ENCODE measurements at regions not wholly inside any gene's neighbourhood (a gene's known extent, or its start where the extent isn't known, plus 50 kb on each side); places are given as distances from the start of the nearest gene placed in this dataset.
"Not testable (repeated sequence)": the region's sequence is repeated elsewhere in the genome, so short reads cannot be mapped to it uniquely, and the experiment has no call there.

DNA sequence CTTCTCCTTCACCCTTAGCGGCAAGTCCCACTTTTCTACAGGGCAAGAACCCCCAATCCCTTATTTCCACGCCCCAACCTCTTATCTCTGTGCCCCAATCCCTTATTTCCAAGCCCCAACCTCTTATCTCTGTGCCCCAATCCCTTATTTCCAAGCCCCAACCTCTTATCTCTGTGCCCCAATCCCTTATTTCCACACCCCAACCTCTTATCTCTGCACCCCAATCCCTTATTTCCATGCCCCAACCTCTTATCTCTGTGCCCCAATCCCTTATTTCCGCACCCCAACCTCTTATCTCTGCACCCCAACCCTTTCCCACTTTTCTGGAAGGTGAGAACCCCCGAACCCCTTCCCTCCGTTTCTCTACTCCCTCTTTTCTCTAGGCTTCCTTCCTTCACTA, 116.1 kb upstream of the GJE1 start:
- H3K4me3 ChIP-seq (ENCODE audit: low read length); H3K27ac ChIP-seq (ENCODE audit: low read length); H3K36me3 ChIP-seq (ENCODE audit: control insufficient read depth, insufficient read depth, low read length); DNase-seq; H3K9me3 ChIP-seq (ENCODE audit: control insufficient read depth, low read depth, low read length); H3K4me1 ChIP-seq (ENCODE audit: control insufficient read depth, insufficient read depth, low read length); H3K27me3 ChIP-seq (ENCODE audit: control insufficient read depth, insufficient read depth, low read length): not testable (repeated sequence)
- WGBS (ENCODE audit: insufficient coverage, low lambda C conversion rate) = 60% methylated on average over 1 of the region's 5 CpGs

DNA sequence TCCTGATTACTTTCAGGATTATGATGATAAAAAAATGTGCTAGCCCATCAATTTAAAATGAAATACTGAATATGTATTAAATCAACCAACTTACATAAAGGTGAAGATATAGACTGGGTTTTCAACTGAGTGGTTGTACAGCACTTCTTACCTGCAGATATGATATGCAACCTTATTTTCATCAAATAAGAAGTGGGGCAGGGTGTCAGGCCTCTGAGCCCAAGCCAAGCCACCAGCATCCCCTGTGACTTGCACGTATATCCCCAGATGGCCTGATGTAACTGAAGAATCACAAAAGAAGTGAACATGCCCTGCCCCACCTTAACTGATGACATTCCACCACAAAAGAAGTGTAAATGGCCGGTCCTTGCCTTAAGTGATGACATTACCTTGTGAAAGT, 117.3 kb upstream of the GJE1 start:
- WGBS (ENCODE audit: insufficient coverage, low lambda C conversion rate) = no CpG with 5 or more reads among the region's 2 CpGs
- DNase-seq; H3K9me3 ChIP-seq (ENCODE audit: control insufficient read depth, low read depth, low read length); H3K4me1 ChIP-seq (ENCODE audit: control insufficient read depth, insufficient read depth, low read length); H3K27ac ChIP-seq (ENCODE audit: low read length); H3K27me3 ChIP-seq (ENCODE audit: control insufficient read depth, insufficient read depth, low read length); H3K36me3 ChIP-seq (ENCODE audit: control insufficient read depth, insufficient read depth, low read length); H3K4me3 ChIP-seq (ENCODE audit: low read length): not testable (repeated sequence)

DNA sequence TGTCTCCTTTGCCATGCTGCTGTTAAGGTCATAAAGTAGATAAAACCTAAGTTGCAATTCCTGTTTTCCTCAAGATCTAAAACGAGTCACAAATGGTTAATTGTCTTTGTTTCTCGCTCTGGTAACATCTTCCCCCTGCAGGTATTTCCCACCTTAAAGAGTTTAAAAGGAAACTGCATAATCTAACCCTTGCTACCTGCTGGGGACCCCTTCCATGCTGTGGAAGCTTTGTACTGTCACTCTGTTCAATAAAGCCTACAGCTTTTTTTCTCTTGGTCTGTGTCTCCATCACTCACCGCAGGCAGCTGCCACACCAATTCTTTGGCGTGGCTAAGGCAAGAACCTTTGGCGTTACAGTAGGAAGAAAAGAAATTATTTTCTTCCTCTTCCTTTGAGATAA, 117.7 kb upstream of the GJE1 start:
- no peak overlapping the region for H3K27ac ChIP-seq (ENCODE audit: low read length)
- no peaks in the 10 kb centered on the region for H3K9me3 ChIP-seq (ENCODE audit: control insufficient read depth, low read depth, low read length)
- H3K27me3 ChIP-seq (ENCODE audit: control insufficient read depth, insufficient read depth, low read length) = no peaks in the 10 kb centered on the region
- H3K4me3 ChIP-seq (ENCODE audit: low read length) = no peak overlapping the region
- 11% methylated on average over 5 of the region's 5 CpGs for WGBS (ENCODE audit: insufficient coverage, low lambda C conversion rate)
- no peaks in the 10 kb centered on the region for H3K4me1 ChIP-seq (ENCODE audit: control insufficient read depth, insufficient read depth, low read length)
- no peaks in the 10 kb centered on the region for H3K36me3 ChIP-seq (ENCODE audit: control insufficient read depth, insufficient read depth, low read length)
- no peak for DNase-seq

DNA sequence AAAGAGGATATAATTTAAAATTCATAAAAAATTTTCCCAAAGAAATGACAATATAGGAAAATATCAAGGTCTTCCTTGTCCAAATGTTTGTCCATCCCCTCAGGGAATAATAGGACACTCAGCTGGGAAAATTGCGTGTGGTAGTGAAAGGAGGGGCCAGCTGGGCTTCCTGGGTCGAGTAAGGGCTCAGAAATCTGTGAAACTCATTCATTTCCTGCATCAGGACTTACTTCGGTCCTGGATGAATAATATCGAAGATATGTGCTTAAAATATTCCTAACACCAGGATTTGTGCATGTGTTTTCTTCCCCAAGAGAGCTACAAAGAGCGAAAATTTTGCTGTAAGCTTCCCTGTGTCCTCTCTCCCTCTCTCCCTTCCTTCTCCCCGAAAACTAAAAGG, 118.2 kb upstream of the GJE1 start:
- Histone ChIP-seq H3K9me3 (ENCODE audit: control insufficient read depth, low read depth, low read length) (no peaks in the 10 kb centered on the region), H3K4me3 (ENCODE audit: low read length) (no peak overlapping the region), H3K4me1 (ENCODE audit: control insufficient read depth, insufficient read depth, low read length) (no peaks in the 10 kb centered on the region), H3K27ac (ENCODE audit: low read length) (no peak overlapping the region), H3K36me3 (ENCODE audit: control insufficient read depth, insufficient read depth, low read length) (no peaks in the 10 kb centered on the region), H3K27me3 (ENCODE audit: control insufficient read depth, insufficient read depth, low read length) (no peaks in the 10 kb centered on the region)
- WGBS (ENCODE audit: insufficient coverage, low lambda C conversion rate) = 0% methylated on average over 1 of the region's 6 CpGs
- no peak for DNase-seq

DNA sequence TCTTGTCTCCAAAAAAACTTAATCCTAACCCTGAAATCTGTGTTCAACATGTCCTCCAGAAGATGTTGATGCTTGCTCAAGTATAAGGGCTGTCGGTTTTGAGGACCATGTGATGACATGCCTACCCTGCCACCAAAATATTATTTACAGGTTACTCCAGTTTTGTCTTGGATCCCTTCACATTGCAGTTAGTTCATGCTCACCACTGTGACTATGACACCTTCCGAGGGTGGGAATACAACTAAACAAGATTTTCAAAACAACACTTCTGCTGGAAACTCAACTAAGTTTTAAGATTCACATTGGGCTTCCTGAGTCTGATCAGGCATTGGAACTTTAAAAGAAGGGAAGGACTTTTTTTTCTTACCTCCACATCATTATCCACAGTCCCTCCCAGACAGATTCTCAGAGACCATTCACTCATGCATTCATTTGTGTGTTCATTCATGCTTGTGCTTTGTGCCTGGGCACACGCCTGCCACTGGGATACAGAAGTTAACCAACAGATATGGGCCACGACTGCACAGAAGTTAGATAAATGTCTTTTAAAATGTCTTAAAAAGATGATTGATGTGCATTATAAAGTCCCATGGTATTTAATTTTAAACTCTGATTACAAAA, 118.7 kb upstream of the GJE1 start:
- no peak overlapping the region for H3K4me3 ChIP-seq (ENCODE audit: low read length)
- H3K27ac ChIP-seq (ENCODE audit: low read length) = no peak overlapping the region
- no peaks in the 10 kb centered on the region for H3K9me3 ChIP-seq (ENCODE audit: control insufficient read depth, low read depth, low read length)
- WGBS (ENCODE audit: insufficient coverage, low lambda C conversion rate) = 50% methylated on average over 2 of the region's 4 CpGs
- no peaks in the 10 kb centered on the region for H3K36me3 ChIP-seq (ENCODE audit: control insufficient read depth, insufficient read depth, low read length)
- DNase-seq = no peak
- no peaks in the 10 kb centered on the region for H3K4me1 ChIP-seq (ENCODE audit: control insufficient read depth, insufficient read depth, low read length)
- no peaks in the 10 kb centered on the region for H3K27me3 ChIP-seq (ENCODE audit: control insufficient read depth, insufficient read depth, low read length)

DNA sequence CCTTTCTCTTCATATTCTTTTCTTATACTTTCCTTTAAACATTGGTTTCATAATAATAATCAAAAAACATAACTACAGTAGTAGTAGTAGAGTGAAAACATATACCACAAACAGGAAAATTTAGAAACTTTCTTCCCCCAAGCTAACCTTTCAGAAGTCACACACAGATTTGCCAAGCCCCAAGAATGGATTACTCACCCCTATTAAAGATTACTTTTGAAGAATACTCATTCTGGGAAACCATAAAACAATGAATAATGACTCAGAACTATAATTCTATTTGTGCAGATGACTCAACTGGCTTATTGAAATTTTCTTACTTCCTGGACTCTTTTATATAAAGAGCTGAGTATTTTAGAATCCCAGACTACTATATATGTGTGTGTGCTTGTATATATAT, 119.4 kb upstream of the GJE1 start:
- Histone ChIP-seq H3K9me3 (ENCODE audit: control insufficient read depth, low read depth, low read length) (no peaks in the 10 kb centered on the region), H3K27ac (ENCODE audit: low read length) (no peak overlapping the region), H3K36me3 (ENCODE audit: control insufficient read depth, insufficient read depth, low read length) (no peaks in the 10 kb centered on the region), H3K4me1 (ENCODE audit: control insufficient read depth, insufficient read depth, low read length) (no peaks in the 10 kb centered on the region), H3K27me3 (ENCODE audit: control insufficient read depth, insufficient read depth, low read length) (no peaks in the 10 kb centered on the region), H3K4me3 (ENCODE audit: low read length) (no peak overlapping the region)
- DNase-seq = no peak

DNA sequence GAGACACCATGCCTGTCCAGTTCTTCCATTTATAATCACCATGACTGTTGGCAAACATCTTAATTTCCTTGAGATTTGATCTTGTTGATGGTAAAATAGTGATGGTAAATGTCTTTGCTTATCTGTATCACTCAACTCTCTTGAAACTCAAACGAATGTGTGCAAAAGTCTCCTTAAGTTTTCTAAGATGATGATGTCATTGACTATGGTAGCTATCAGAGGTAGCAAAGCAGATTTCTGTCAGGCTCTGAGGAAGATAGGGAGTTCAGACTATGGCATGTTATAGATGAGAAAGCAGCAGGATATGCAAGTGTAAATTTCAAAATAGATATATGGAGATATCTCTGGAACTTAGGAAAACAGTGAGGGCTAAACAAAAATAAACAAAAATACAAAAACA, 121.0 kb upstream of the GJE1 start:
- H3K27ac ChIP-seq (ENCODE audit: low read length) = no peak overlapping the region
- no peaks in the 10 kb centered on the region for H3K4me1 ChIP-seq (ENCODE audit: control insufficient read depth, insufficient read depth, low read length)
- DNase-seq = no peak
- H3K27me3 ChIP-seq (ENCODE audit: control insufficient read depth, insufficient read depth, low read length) = no peaks in the 10 kb centered on the region
- no peaks in the 10 kb centered on the region for H3K36me3 ChIP-seq (ENCODE audit: control insufficient read depth, insufficient read depth, low read length)
- no peak overlapping the region for H3K4me3 ChIP-seq (ENCODE audit: low read length)
- no peaks in the 10 kb centered on the region for H3K9me3 ChIP-seq (ENCODE audit: control insufficient read depth, low read depth, low read length)
- no CpG with 5 or more reads among the region's 1 CpG for WGBS (ENCODE audit: insufficient coverage, low lambda C conversion rate)

DNA sequence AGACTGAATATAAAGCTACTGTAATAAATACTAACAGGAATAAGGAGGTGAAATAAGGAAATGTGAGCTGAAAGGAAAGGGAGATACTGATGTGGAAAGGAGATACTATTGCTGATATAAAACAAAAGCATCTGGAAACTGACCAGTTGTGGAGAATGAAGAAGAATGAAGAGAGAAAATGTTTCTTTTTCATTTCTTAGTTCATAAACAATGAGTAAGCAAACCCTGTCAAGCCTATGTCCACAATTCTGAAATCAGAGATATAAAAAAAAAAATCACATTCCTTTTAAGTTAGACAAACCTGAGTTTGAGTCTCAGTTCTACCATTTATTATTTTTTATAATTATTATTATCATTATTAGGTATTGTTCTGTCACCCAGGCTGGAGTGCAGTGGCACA, 121.6 kb upstream of the GJE1 start:
- DNase-seq = no peak
- Histone ChIP-seq H3K9me3 (ENCODE audit: control insufficient read depth, low read depth, low read length) (no peaks in the 10 kb centered on the region), H3K36me3 (ENCODE audit: control insufficient read depth, insufficient read depth, low read length) (no peaks in the 10 kb centered on the region), H3K4me3 (ENCODE audit: low read length) (no peak overlapping the region), H3K27me3 (ENCODE audit: control insufficient read depth, insufficient read depth, low read length) (no peaks in the 10 kb centered on the region), H3K27ac (ENCODE audit: low read length) (no peak overlapping the region), H3K4me1 (ENCODE audit: control insufficient read depth, insufficient read depth, low read length) (no peaks in the 10 kb centered on the region)

DNA sequence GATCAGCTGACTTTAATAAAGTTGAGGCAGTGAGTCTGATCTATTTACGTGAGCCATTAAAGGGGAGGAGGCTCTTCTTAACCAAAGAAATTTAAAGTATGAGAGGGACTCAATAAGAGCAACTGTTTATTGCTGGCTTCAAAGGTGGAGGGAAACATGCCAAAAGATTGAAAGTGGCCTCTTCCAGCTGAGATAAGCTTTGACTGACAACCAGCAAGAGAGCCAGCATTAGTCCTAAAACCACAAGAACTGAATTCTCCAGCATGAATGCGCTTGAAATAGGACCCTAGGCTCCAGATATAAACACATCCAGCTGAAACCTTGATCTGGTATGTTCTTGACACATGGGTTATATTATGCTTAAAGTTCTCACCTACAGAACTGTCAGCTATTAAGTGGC, 123.1 kb upstream of the GJE1 start:
- Histone ChIP-seq H3K27me3 (ENCODE audit: control insufficient read depth, insufficient read depth, low read length) (no peaks in the 10 kb centered on the region), H3K27ac (ENCODE audit: low read length) (no peak overlapping the region), H3K4me3 (ENCODE audit: low read length) (no peak overlapping the region), H3K4me1 (ENCODE audit: control insufficient read depth, insufficient read depth, low read length) (no peaks in the 10 kb centered on the region), H3K9me3 (ENCODE audit: control insufficient read depth, low read depth, low read length) (no peaks in the 10 kb centered on the region), H3K36me3 (ENCODE audit: control insufficient read depth, insufficient read depth, low read length) (no peaks in the 10 kb centered on the region)
- DNase-seq = no peak
- 43% methylated on average over 1 of the region's 2 CpGs for WGBS (ENCODE audit: insufficient coverage, low lambda C conversion rate)

DNA sequence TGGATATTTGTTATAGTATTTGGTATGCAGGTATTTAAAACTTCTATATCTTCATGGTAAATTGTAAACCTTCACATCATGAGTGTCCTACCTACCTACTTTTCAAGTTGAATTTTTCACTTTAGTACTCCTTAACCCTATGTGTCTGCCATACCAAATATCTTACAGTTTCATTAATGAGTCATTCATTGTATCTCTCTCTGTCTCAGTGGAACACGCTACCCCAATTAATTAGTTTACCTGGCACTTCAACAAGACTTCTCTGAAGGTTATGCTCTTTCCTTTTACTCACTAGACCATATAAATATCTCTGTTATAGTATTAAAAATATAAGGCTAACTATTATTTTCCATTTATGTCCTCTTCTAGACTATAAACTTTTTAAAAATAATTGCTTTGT, 123.9 kb upstream of the GJE1 start:
- 80% methylated on average over 1 of the region's 1 CpG for WGBS (ENCODE audit: insufficient coverage, low lambda C conversion rate)
- Histone ChIP-seq H3K36me3 (ENCODE audit: control insufficient read depth, insufficient read depth, low read length) (no peaks in the 10 kb centered on the region), H3K4me3 (ENCODE audit: low read length) (no peak overlapping the region), H3K9me3 (ENCODE audit: control insufficient read depth, low read depth, low read length) (no peaks in the 10 kb centered on the region), H3K27ac (ENCODE audit: low read length) (no peak overlapping the region), H3K4me1 (ENCODE audit: control insufficient read depth, insufficient read depth, low read length) (no peaks in the 10 kb centered on the region), H3K27me3 (ENCODE audit: control insufficient read depth, insufficient read depth, low read length) (no peaks in the 10 kb centered on the region)
- DNase-seq = no peak

DNA sequence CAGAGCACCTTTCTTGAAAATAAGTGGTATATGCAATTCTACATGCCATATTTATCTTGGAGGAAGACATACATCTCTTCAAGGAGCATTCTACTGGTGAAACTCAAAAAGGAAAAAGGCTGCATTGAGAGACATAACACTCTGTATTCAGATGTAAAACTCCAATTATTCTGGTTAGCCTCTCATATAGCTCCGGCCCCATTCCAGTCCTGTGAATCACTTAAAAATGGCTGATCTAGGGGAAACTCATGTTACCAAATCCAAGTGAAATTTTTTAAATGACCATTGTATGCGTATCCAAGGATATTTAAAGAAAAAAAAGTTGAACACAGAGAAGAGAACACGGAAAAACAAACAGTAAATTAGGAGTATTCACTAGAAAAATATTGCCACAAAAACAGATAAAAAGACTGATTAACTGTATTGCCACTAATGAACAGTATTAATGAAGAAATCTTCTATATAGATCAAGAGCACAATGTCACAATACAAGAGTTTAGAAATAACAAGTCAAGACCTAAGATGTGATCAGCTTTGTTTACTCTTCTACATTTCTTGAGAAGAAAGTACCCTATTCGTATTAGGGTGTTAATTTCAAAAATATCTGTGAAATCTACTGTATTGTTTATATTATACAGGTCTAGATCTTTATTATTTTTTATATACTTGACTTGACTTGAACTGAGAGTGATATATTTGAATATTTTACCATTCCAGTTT, 124.5 kb upstream of the GJE1 start:
- H3K27me3 ChIP-seq (ENCODE audit: control insufficient read depth, insufficient read depth, low read length) = no peaks in the 10 kb centered on the region
- DNase-seq = no peak
- no peak overlapping the region for H3K4me3 ChIP-seq (ENCODE audit: low read length)
- no peak overlapping the region for H3K27ac ChIP-seq (ENCODE audit: low read length)
- WGBS (ENCODE audit: insufficient coverage, low lambda C conversion rate) = 88% methylated on average over 2 of the region's 4 CpGs
- no peaks in the 10 kb centered on the region for H3K4me1 ChIP-seq (ENCODE audit: control insufficient read depth, insufficient read depth, low read length)
- H3K9me3 ChIP-seq (ENCODE audit: control insufficient read depth, low read depth, low read length) = no peaks in the 10 kb centered on the region
- H3K36me3 ChIP-seq (ENCODE audit: control insufficient read depth, insufficient read depth, low read length) = no peaks in the 10 kb centered on the region

Measured in large intestine (tissue), 3 donors.